ENCODE measurements at regions not wholly inside any gene's neighbourhood (a gene's known extent, or its start where the extent isn't known, plus 50 kb on each side); places are given as distances from the start of the nearest gene placed in this dataset.

DNA sequence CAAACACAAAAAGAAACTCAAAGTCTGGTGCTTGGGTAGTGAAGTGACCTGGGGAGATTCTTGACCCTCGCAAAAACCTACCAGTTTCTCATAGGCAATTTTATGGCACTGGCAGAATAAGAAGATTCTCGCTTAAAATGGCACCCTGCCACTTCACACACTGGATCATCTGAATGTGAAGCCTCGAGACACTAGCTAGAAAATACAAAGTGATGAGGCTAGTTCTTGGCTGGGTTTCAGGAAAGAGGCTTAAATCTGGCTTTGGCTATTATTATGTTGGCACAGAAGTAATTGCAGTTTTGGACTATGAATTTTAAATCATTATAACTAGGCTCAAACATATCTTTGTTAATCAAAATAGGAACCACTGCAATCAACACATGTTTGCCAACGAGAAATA, 634.7 kb upstream of the BOD1L1 start:
- TF ChIP-seq ZNF274 (IDR thresholded peaks at IDR 0.05; ENCODE audit: low read depth, low read length), result no peak
- TF ChIP-seq SUZ12 (IDR thresholded peaks at IDR 0.05; ENCODE audit: extremely low read depth, insufficient read depth, insufficient read length), result no peak

All from NT2/D1 (cell line).